ENCODE measurements at regions not wholly inside any gene's neighbourhood (a gene's known extent, or its start where the extent isn't known, plus 50 kb on each side); places are given as distances from the start of the nearest gene placed in this dataset.

DNA sequence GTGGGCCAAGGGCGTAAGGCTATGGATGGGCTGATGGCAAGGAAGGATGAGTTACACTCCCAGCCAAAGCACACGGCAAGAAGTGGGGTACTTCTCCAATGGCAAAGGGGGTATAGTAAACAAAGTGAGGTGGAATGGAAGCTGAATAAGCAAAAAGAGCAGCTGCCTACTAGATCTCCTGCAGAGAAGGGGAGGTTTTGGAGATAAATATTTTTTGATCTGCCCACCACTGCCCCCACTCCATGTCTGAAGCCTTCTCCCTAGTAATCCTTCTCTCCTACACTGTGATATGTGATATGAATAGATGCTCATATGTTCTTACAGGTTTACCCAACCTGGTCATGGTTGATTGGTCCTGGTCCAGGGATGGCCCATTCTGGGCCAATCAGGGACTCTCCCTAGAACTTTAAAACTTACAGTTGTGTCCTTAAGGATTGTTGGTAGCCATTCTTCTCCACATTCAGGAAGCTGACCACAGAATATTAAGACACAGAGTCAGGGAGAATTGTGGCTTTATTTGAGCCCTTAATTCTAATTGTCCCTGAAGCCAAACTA is 436.8 kb downstream of the OMA1 start:
- TF ChIP-seq, protein P1, sequence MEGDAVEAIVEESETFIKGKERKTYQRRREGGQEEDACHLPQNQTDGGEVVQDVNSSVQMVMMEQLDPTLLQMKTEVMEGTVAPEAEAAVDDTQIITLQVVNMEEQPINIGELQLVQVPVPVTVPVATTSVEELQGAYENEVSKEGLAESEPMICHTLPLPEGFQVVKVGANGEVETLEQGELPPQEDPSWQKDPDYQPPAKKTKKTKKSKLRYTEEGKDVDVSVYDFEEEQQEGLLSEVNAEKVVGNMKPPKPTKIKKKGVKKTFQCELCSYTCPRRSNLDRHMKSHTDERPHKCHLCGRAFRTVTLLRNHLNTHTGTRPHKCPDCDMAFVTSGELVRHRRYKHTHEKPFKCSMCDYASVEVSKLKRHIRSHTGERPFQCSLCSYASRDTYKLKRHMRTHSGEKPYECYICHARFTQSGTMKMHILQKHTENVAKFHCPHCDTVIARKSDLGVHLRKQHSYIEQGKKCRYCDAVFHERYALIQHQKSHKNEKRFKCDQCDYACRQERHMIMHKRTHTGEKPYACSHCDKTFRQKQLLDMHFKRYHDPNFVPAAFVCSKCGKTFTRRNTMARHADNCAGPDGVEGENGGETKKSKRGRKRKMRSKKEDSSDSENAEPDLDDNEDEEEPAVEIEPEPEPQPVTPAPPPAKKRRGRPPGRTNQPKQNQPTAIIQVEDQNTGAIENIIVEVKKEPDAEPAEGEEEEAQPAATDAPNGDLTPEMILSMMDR (IDR thresholded peaks at IDR 0.05; ENCODE audit: low read depth, low read length), result no peak
- TF ChIP-seq EZH2phosphoT487 (IDR thresholded peaks at IDR 0.05; ENCODE audit: low read depth), result no peak
